ENCODE measurements at regions not wholly inside any gene's neighbourhood (a gene's known extent, or its start where the extent isn't known, plus 50 kb on each side); places are given as distances from the start of the nearest gene placed in this dataset.
A peak's percentile ranks its signal among the peaks of the same experiment; 100 is the strongest.

DNA sequence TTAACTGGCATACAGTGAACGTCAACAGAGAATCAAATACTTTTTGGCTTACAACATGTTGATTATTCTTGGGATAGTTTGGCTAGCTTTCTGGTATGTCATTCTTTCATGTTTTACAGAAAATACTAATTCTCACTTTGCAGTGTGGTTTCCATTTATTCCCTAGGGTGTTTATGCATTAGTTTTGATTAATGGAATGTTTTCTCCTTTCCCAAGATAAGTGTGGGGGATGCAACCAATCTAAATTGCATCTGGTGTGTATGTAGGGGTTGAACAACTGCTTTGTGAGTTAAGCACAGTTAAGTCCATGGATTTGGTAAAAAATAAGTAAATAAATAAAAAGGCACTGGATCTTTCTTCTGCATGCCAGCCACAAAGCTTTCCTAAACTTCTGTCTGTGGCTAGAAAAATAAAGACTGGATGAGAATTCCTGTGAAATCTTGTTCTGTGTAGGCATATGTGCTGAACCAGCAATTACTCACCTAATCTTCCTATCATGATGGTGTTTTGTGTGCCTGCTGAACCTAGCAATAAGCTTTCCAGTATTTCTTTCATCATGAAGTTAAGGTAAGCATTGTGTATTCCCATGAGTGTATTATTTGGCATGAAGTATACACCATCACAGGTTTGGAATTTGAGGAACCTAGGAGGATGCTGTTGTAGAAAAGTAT is 50.6 kb upstream of the TENM3 start:
- Mint-ChIP-seq H3K27me3 (ENCODE audit: low read depth) (no peaks in the 10 kb centered on the region), H3K36me3 (ENCODE audit: low read depth) (no peaks in the 10 kb centered on the region), H3K9me3 (no peaks in the 10 kb centered on the region), H3K4me1 (peaks cover 61% of the 10 kb centered on the region), H3K4me3 (no peak overlapping the region), H3K27ac (peak overlapping the region; percentile 34 to 62 (median 36))
- TF ChIP-seq, protein P1, sequence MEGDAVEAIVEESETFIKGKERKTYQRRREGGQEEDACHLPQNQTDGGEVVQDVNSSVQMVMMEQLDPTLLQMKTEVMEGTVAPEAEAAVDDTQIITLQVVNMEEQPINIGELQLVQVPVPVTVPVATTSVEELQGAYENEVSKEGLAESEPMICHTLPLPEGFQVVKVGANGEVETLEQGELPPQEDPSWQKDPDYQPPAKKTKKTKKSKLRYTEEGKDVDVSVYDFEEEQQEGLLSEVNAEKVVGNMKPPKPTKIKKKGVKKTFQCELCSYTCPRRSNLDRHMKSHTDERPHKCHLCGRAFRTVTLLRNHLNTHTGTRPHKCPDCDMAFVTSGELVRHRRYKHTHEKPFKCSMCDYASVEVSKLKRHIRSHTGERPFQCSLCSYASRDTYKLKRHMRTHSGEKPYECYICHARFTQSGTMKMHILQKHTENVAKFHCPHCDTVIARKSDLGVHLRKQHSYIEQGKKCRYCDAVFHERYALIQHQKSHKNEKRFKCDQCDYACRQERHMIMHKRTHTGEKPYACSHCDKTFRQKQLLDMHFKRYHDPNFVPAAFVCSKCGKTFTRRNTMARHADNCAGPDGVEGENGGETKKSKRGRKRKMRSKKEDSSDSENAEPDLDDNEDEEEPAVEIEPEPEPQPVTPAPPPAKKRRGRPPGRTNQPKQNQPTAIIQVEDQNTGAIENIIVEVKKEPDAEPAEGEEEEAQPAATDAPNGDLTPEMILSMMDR (IDR thresholded peaks at IDR 0.05; ENCODE audit: unreplicated experiment in 3 of 3): no peak

DNA sequence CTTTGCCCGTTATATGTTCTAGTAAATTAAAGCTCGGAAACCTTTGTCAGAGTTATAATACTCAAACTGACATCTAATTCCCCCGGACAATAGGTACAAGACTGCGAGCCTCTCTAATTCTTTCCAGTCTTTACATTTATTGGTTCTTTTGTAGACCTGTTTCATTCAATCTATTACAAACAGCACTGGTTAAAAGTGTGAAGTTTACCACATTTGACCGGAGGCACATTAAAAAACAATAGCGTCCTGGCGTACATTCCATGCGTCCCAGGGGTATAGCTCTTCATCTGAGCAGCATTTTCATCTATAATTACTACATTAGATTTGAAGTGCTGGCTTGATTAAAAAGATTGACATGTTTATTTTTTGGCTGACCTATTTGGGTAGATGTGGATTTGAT is 49.9 kb upstream of the TENM3 start:
- H3K36me3 Mint-ChIP-seq (ENCODE audit: low read depth): peaks cover 2% of the 10 kb centered on the region
- peaks cover 60% of the 10 kb centered on the region for H3K4me1 Mint-ChIP-seq
- TF ChIP-seq, protein P1 (IDR thresholded peaks at IDR 0.05; ENCODE audit: unreplicated experiment in 3 of 3): no peak
- H3K27ac Mint-ChIP-seq: no peak overlapping the region
- no peaks in the 10 kb centered on the region for H3K27me3 Mint-ChIP-seq (ENCODE audit: low read depth)
- no peaks in the 10 kb centered on the region for H3K9me3 Mint-ChIP-seq
- H3K4me3 Mint-ChIP-seq: no peak overlapping the region
